DOHH2 (cell line): ENCODE measurements at regions not wholly inside any gene's neighbourhood (a gene's known extent, or its start where the extent isn't known, plus 50 kb on each side); places are given as distances from the start of the nearest gene placed in this dataset.
"Not testable (repeated sequence)": the region's sequence is repeated elsewhere in the genome, so short reads cannot be mapped to it uniquely, and the experiment has no call there.

Source experiments
- CTCF ChIP-seq: fragments of 200-600 bp; sonication (generic); IDR thresholded peaks from one replicate; pipeline ENCODE4 v1.5.1; 2014; ENCODE audit warnings: antibody characterized with exemption, mild to moderate bottlenecking, low read depth, low read length; ENCODE audit not compliant: poor library complexity, severe bottlenecking
- EZH2phosphoT487 ChIP-seq: fragments of 200-600 bp; sonication (generic); IDR thresholded peaks from 2 replicates; pipeline ENCODE4 v1.6.1; 2017; ENCODE audit warnings: borderline replicate concordance, mild to moderate bottlenecking, antibody characterized with exemption, low read length, moderate library complexity, mixed read lengths

GRCh38 chr2:62630206-62630605 lies 75.3 kb upstream of the EHBP1 start:
- TF ChIP-seq CTCF, EZH2phosphoT487: not testable (repeated sequence)
